Smooth muscle cell (in vitro differentiated cells): ENCODE measurements at regions not wholly inside any gene's neighbourhood (a gene's known extent, or its start where the extent isn't known, plus 50 kb on each side); places are given as distances from the start of the nearest gene placed in this dataset.

Experiments used
- DNase-seq: peaks from one replicate; lab custom pipeline; 2025; ENCODE audit not compliant: unreplicated experiment; lab: John Stamatoyannopoulos, UW
- H2AFZ ChIP-seq: fragments of 200-600 bp; sonication (generic); 2 replicates; pipeline ENCODE4 v1.6.0; 2016; ENCODE audit warnings: antibody characterized with exemption, low read depth, mild to moderate bottlenecking
- H3F3A ChIP-seq: fragments of 200-600 bp; sonication (generic); 2 replicates; pipeline ENCODE4 v1.6.0; 2017; ENCODE audit warnings: antibody characterized with exemption, low read depth
- H3K27ac ChIP-seq: fragments of 200-600 bp; sonication (generic); 2 replicates; pipeline ENCODE4 v1.5.1; 2016; ENCODE audit warnings: low read depth, mild to moderate bottlenecking
- H3K27me3 ChIP-seq: fragments of 200-600 bp; sonication (generic); 2 replicates; pipeline ENCODE4 v1.6.1; 2016; ENCODE audit warnings: low read depth, mild to moderate bottlenecking
- H3K36me3 ChIP-seq: fragments of 200-600 bp; sonication (generic); 2 replicates; pipeline ENCODE4 v1.5.1; 2016; ENCODE audit warnings: low read depth
- H3K4me1 ChIP-seq: fragments of 200-600 bp; sonication (generic); 2 replicates; pipeline ENCODE4 v1.5.1; 2016; ENCODE audit warnings: low read depth
- H3K4me2 ChIP-seq: fragments of 200-600 bp; sonication (generic); 2 replicates; pipeline ENCODE4 v1.6.0; 2016; ENCODE audit warnings: mild to moderate bottlenecking
- H3K4me3 ChIP-seq: fragments of 200-600 bp; sonication (generic); 2 replicates; pipeline ENCODE4 v1.5.1; 2016; ENCODE audit warnings: mild to moderate bottlenecking
- H3K79me2 ChIP-seq: fragments of 200-600 bp; sonication (generic); 2 replicates; pipeline ENCODE4 v1.6.0; 2016; ENCODE audit warnings: low read depth, mild to moderate bottlenecking
- H3K9ac ChIP-seq: fragments of 200-600 bp; sonication (generic); 2 replicates; pipeline ENCODE4 v1.6.0; 2016; ENCODE audit warnings: low read depth
- H3K9me3 ChIP-seq: fragments of 200-600 bp; sonication (generic); replicated peaks from 2 replicates; pipeline ENCODE4 v1.5.1; 2016; ENCODE audit warnings: low read depth
- H4K20me1 ChIP-seq: fragments of 200-600 bp; sonication (generic); 2 replicates; pipeline ENCODE4 v1.6.0; 2016; ENCODE audit warnings: low read depth
- CTCF ChIP-seq: fragments of 200-600 bp; sonication (generic); IDR thresholded peaks from 2 replicates; pipeline ENCODE4 v1.5.1; 2017; ENCODE audit warnings: borderline replicate concordance, mild to moderate bottlenecking, antibody characterized with exemption; ENCODE audit not compliant: insufficient read depth, poor library complexity, severe bottlenecking
- WGBS: methylation state at CpG from one replicate; pipeline ENCODE4 v1.1.7; 2016; ENCODE audit warnings: low lambda C conversion rate; 5-methylcytosine and 5-hydroxymethylcytosine counted together

- H3K4me2 ChIP-seq: no peak overlapping the region
- no peak overlapping the region for H3K27ac ChIP-seq
- H3K27me3 ChIP-seq: no peaks in the 10 kb centered on the region
- H3K36me3 ChIP-seq: no peaks in the 10 kb centered on the region
- no peak for DNase-seq
- H2AFZ ChIP-seq: no peak overlapping the region
- H3K4me1 ChIP-seq: no peaks in the 10 kb centered on the region
- H3K9me3 ChIP-seq: no peaks in the 10 kb centered on the region
- no peaks in the 10 kb centered on the region for H3F3A ChIP-seq
- H3K4me3 ChIP-seq: no peak overlapping the region
- no peaks in the 10 kb centered on the region for H4K20me1 ChIP-seq
- H3K79me2 ChIP-seq: no peaks in the 10 kb centered on the region
- TF ChIP-seq CTCF: no peak
- no peak overlapping the region for H3K9ac ChIP-seq
- WGBS: 40% methylated on average over 2 of the region's 2 CpGs
These were observed 200.1 kb upstream of the FOXP2 start for GRCh38 chr7:114214466-114214865.

GRCh38 chr7:114212721-114213429 is 201.7 kb upstream of the FOXP2 start:
- Histone ChIP-seq H3K4me3 (no peak overlapping the region), H3F3A (no peaks in the 10 kb centered on the region), H3K36me3 (no peaks in the 10 kb centered on the region), H3K4me2 (no peak overlapping the region), H3K4me1 (no peaks in the 10 kb centered on the region), H3K9ac (no peak overlapping the region), H3K27me3 (no peaks in the 10 kb centered on the region), H2AFZ (no peak overlapping the region), H3K9me3 (no peaks in the 10 kb centered on the region), H3K79me2 (no peaks in the 10 kb centered on the region), H3K27ac (no peak overlapping the region), H4K20me1 (no peaks in the 10 kb centered on the region)
- whole genome bisulfite sequencing: 97% methylated on average over 1 of the region's 1 CpG
- DNase-seq: no peak
- TF ChIP-seq CTCF: no peak

- no peak overlapping the region for H2AFZ ChIP-seq
- H3F3A ChIP-seq: no peaks in the 10 kb centered on the region
- no peaks in the 10 kb centered on the region for H3K27me3 ChIP-seq
- no peak overlapping the region for H3K27ac ChIP-seq
- H3K9ac ChIP-seq: no peak overlapping the region
- no peak overlapping the region for H3K4me3 ChIP-seq
- no peak for TF ChIP-seq CTCF
- WGBS: 91% methylated on average over 1 of the region's 1 CpG
- no peaks in the 10 kb centered on the region for H3K36me3 ChIP-seq
- H3K9me3 ChIP-seq: no peaks in the 10 kb centered on the region
- H3K4me2 ChIP-seq: no peak overlapping the region
- H4K20me1 ChIP-seq: no peaks in the 10 kb centered on the region
- no peak for DNase-seq
- no peaks in the 10 kb centered on the region for H3K4me1 ChIP-seq
- H3K79me2 ChIP-seq: no peaks in the 10 kb centered on the region
These were observed 204.6 kb upstream of the FOXP2 start for GRCh38 chr7:114209968-114210367.

GRCh38 chr7:114206688-114207087 is 207.9 kb upstream of the FOXP2 start:
- Histone ChIP-seq H3K27ac (no peak overlapping the region), H3K4me3 (no peak overlapping the region), H3K27me3 (no peaks in the 10 kb centered on the region), H2AFZ (no peak overlapping the region), H3K36me3 (no peaks in the 10 kb centered on the region), H3K4me1 (no peaks in the 10 kb centered on the region), H3K9ac (no peak overlapping the region), H3K79me2 (no peaks in the 10 kb centered on the region), H3K4me2 (no peak overlapping the region), H3F3A (no peaks in the 10 kb centered on the region), H3K9me3 (no peaks in the 10 kb centered on the region), H4K20me1 (no peaks in the 10 kb centered on the region)
- TF ChIP-seq CTCF: no peak
- DNase-seq: no peak
- 85% methylated on average over 1 of the region's 1 CpG for WGBS
